ENCODE measurements at regions not wholly inside any gene's neighbourhood (a gene's known extent, or its start where the extent isn't known, plus 50 kb on each side); places are given as distances from the start of the nearest gene placed in this dataset.

GRCh38 chr18:46398625-46399024, 258.4 kb downstream of the LOXHD1 start:
- no peak for TF ChIP-seq CTCF (conservative IDR thresholded peaks at IDR 0.05; ENCODE audit: low read depth, low read length)
- TF ChIP-seq EZH2 (IDR thresholded peaks at IDR 0.05; ENCODE audit: borderline replicate concordance, low read depth, low read length, poor library complexity, severe bottlenecking): no peak

Data from A673 (cell line).